Left colon (tissue), 2 donors: ENCODE measurements at regions not wholly inside any gene's neighbourhood (a gene's known extent, or its start where the extent isn't known, plus 50 kb on each side); places are given as distances from the start of the nearest gene placed in this dataset.

ENCODE experiments used
- ATAC-seq: fragments of 200-7000 bp; cut with Tn5 transposase; one replicate; pipeline ENCODE4 v1.9.1; 2020; ENCODE audit warnings: mild to moderate bottlenecking, moderate library complexity
- DNase-seq, 2 donors: peaks; one replicate each; pipeline ENCODE4 v3.0.0-alpha.2; 2020
- intact Hi-C, 2 donors: fragments of 100-400 bp; cut with DNase I in 1 of 2; cut with micrococcal nuclease in 1 of 2; formaldehyde crosslinking; loops; one replicate each; pipeline versions ENCODE4 v1.11.2 to v1.14.0; 2022; cut with DNase I, micrococcal nuclease
- donor health status: DM: no; HTN: no; CAD: no.
- donor health status: DM: yes; HTN: yes; CAD: no.

DNA sequence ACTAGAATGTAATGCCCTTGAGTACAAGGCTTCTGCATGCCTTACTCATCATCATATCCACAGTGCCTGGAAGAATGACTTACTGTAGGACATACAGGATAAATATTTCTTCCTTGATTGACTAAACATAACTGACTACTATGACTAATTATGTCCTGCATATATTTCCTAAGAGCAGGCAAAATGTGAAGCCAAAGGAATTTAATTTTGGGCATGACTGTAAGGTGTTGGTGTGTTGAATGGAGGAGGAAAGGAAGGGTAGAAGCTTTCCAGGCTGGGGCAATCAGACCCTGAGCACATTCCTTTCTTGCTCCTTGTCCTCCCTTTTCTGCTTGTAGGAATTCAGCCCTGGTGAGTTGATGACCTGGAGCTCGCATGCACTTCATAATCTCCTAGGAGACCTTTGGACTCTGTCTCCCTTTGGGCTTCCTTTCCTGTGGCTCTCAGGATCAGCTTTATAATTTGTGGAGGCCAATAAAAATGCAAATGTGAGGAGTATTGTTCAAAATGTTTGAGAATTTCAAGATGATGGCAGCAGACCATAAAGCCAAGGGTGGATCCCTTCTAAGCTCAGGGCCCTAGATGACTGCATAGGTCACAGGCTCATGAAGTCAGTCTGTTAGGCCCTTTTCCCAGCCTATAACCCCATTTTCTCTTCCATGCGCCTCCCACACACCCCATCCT is 174.0 kb downstream of the HMHB1 start:
- ATAC-seq (peak; percentile 96), DNase-seq (peak in 1 of 2 donors; percentile 4)
- intact Hi-C loops: no loop called here

DNA sequence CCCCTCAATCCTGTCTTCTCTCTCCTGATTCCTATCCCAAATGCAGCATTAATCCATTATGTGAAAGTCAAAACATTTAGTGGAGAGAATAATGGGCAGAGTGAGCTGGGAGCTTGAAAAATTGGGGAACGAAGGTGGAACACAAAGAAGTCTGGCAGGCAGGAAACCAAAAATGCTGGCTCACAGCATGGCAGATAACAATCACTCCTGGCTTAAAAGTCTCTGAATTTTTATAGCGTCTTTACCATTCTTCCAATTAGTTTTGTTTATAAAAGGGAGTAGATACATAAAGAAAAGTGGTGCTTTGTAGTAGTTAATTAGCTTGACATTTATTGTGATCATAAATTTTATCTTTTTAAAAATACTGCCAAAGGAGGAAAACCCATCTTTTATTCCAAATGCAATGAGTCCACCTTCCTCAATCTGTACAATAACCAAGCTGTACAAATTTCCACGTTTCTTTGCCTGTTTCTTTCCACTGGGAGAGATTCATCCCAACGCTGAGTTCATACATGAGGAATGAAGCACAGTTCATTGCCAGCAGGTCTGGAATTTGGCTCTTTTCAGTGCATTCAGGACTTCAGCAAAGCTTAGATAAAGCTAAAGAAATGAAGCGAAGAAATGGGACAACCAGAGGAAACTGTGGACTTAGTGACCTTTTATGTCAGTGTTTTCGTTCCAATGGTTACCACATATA is 174.7 kb downstream of the HMHB1 start:
- ATAC-seq (no peak), DNase-seq (no peak)
- intact Hi-C loops: no loop called here

DNA sequence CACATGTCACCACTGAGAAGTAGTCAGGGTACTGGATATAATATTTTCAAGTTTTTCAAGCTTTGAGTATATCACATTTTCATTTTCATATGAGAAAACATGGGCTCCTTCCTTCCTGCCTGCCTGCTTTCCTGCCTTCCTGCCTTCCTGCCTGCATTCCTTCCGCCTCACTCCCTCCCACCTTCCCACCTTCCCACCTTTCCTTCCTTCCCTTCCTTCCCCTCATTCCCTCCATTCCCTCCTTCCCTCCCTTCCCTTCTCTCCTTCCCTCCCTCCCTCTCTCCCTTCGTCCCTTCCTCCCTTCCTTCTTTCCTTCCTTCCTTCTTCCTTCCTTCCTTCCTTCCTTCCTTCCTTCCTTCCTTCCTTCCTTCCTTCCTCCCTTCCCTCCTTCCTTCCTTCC is 175.3 kb downstream of the HMHB1 start:
- no peak for ATAC-seq
- intact Hi-C loops: no loop called here
- no peak for DNase-seq

DNA sequence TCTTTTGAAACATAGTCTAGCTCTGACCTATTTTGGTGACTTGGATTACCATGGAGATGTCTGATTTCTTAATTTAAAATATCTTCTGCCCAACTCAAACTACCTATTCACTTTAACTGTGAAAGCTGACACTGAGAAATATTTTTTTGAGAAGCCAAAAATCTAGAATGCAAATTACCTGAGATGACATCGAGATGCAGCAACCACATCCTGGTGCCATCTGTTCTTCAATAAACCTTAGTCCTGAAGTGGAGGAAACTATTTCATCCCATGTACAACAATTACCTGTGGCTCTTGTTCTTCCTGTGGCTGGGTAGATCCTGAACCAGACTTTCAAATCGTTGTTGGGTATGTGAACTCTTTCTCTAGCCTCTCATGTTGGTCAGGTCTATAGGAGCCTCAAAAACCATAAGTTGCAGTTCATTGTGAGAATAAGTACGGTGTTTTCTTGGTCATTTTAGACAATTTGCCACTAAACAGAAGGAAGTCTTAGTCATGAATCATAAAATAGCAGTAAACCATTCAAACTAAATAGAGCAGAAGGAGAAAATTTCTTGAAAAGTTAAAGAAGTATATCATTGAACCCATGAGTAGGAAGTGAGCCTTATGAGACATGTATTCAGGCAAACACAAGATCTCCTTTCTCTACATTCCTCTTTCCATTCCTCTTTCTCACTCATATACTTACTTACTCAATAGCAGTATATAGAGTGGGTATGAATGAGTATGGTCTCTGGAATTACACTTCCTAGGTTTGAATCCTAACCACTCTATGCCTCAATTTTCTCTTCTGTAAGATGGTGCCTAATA is 176.0 kb downstream of the HMHB1 start:
- ATAC-seq (no peak), DNase-seq (no peak)
- intact Hi-C loops: no loop called here

DNA sequence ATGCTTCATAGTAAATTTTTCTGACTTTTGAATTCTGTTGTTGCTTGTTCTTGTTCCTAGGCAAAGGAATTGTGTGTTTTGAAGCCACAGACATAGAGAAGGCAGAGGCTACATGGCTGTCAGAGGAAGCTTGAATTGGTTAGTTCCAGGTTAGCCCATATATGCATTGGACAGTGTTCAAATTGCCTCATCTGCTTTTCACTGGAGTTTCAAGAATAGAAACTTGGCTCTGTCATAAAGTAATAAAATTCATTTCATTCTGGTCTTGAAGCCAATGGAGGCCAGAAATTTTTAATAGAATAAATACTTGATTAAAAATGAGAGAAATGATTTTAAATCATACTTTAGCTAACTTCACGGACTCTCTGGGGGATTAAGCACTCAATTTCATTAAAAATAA is 178.0 kb downstream of the YIPF5 start:
- ATAC-seq (no peak), DNase-seq (no peak)
- intact Hi-C loops: no loop called here

DNA sequence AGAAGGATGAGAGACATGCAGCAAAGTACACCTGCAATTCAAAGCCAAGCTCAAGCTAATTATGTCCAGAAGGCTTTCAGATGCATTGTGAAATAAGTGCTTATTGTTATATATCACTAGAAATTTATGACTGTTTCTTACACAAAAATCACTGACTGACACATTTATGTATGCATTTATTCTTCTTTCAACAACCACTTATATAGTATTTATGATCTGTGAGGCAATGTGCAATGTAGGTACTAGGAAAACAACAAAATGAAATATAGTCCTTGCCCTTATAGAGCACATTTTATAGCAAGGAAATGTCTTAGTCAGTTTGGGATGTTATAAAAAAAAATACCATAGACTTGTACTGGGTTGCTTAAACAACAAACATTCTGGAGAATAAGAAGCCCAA is 167.6 kb downstream of the YIPF5 start:
- no peak for DNase-seq
- intact Hi-C loops: no loop called here
- no peak for ATAC-seq

DNA sequence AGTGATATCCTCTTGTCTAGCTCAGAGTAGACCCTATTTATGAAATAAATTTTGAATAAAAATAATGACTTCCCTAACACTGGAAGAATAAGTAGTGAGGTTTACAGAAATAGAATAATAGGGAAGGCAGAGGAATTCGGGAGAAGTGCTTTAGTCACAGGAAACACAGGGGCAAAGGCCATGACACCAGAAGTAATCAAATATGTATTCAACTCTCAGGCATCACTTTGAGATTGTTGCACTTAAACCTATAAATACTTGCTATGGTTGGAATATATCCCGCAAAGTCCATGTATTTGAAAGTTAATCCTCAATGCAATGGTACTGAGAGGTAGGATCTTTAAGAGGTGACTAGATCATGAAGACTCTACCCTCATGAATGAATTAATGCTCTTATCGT is 166.8 kb downstream of the YIPF5 start:
- ATAC-seq: no peak
- DNase-seq: no peak
- intact Hi-C loops: no loop called here

DNA sequence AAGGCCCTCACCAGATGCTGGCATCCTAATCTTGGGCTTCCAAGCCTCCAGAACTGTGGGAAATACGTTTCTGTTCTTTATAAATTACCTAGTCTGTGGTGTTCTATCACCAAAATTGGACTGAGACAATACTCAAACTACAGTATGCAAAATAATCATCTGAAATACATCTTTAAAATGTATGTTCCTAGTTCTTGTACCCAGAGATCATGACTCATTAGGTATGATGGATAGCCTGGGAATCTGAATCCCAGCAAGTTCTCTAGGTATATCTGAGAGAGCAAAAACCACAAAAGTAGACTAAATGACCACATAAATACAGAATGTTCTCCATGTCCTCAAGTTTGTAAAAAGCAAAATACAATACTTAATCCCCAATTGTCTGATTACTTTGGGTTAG is 166.3 kb downstream of the YIPF5 start:
- DNase-seq (no peak), ATAC-seq (no peak)
- intact Hi-C loops: no loop called here

DNA sequence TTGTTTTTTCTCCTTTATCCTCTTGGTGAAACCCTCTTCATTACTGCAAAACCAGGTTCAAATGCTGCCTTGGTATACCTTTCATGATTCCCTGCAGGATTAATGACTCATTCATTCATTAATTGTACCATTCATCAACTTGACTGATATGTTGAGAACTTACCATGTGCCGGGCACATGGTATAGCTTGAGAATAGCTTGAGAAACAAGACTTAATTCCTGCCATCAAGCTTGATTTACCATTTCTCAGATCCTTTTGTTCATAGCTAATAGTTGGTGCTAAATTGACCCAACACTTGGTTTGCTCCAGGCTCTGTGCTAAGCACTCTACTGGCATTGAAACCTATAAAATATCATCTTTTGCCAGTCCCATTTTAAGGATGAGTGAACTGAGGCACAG is 165.7 kb downstream of the YIPF5 start:
- no peak for ATAC-seq
- intact Hi-C loops: no loop called here
- DNase-seq: no peak

DNA sequence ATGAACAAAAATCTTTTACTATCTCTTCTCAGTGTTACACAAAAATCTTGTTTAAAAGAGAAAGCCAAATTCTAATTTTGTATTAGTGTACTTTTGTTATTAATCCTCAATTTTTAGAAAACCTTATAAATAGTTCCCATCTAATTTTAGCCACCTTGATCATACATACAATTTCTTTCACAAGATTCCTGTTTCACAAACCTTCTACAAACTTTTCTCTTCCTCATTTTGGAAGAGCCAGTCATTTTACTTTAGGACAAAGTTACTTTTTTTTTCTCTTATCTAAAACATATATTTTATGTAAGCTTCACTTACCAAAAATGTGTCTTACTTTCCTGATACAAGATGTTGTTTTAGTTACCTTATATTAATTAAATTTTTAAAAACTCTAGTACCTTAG is 161.3 kb downstream of the YIPF5 start:
- ATAC-seq: no peak
- intact Hi-C loops: no loop called here

DNA sequence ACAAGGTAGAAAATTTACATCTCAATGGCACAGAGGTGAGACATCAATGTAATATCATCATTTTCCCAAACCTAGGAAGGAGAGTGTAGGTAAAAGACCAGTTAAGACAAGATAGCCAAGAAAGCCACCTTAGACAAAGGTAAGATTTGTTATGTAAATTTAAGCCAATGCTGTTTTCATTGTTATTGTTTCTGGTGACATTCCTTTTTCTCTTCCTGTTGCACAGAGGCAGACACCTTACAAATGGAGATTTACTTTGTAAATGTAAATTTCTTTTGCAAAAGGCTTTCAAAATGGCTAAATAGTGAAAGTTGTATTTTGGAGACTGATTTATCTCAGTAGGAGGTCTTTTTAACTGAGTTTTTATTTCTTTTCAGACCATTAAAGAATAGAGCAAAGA is 159.1 kb downstream of the YIPF5 start:
- ATAC-seq: no peak
- intact Hi-C loops: no loop called here
- no peak for DNase-seq

More for the DNA sequence above, 161.3 kb downstream of the YIPF5 start:
- DNase-seq: no peak

DNA sequence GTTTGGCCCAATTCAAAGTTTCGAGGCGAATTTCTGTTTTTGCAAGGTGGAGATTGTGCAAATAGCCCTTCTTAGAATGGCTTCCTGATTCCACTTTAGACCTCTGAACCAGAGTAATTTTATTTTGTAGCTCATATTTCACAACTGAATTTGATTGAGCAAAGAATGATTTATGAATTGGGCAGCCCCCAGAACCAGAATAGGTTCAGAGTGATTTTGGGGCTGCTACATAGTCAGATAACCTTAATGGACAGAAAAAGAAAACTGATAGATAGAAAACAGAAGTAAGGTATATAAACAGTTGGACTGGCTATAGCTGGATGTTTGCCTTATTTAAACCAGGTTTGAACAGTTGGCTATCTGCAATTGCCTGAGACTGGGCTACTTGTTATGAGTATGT is 156.6 kb downstream of the YIPF5 start:
- intact Hi-C loops: no loop called here
- ATAC-seq (no peak), DNase-seq (no peak)

DNA sequence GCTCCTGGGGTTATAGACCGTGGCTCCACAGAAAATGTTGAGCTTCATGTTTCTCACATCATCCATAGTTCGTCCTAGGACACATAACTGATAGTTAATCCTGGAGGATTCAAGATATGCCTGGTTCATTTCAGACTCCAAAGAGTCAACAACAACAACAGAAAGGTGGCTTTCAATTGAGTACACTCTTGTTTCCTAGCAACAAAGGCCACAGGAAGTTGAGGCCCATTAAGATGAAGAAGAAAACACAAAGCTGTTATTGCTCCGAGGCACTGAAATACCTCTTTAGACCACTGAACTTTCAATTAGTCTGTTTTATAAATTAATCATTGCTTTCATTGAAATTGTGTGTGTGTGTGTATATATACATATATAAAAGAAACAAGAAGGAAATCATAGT is 154.5 kb downstream of the YIPF5 start:
- intact Hi-C loops: no loop called here
- DNase-seq (no peak), ATAC-seq (no peak)

DNA sequence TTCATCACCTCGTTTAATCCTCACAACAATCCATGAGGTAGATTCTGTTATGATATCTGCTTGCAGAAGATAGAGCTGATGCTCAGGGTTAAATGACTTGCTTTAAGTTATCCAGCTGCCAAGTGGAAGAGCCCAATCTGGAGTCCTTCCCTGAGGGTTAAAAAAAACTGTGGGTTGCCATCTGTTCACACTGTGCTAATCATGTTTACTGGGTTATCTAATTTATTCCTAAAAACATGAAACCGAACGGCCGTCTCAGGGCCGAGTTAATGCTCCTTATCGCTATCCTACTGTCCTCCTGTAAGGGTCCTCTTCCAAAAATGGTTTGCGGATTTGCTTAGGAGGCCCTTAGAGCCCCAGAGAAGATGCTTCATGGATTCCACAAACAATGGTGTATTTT is 153.3 kb downstream of the YIPF5 start:
- intact Hi-C loops: no loop called here
- ATAC-seq (no peak), DNase-seq (no peak)

DNA sequence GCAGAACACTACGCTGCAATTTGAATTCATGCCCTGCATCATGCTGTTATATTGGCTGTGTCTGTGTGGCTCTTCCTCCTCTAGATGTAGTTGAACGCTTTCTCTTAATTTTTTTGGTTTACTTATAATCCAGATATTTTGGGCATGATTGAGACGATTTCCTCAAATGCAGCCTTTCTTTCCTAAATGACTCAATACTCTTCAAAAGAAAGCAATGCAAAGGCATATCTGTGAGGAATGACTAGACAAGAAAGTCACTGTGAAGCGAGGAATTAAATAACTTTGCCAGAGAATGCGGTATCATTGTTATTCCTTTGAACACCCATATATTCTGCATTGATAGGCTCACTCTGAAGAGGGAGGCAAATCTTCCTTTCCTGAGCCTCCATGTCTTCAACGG is 152.8 kb downstream of the YIPF5 start:
- no peak for ATAC-seq
- intact Hi-C loops: no loop called here
- no peak for DNase-seq

DNA sequence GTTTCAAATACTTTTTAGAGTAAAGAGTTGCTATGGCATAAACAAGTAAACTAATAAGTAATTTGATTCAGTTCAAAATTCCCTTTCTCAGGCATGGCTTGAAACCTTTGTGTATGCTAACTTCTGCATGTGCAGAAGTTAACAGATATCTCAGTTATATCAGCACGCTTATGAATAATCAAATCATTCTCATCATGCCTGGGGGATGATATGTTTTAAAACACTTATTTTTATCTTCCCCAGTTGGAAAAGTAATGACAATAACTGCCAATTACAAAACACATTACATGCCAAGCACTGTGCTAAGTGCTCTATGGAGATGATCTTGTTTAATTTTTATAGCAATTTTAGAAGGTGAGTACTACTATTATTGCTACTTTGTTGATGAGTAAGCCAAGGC is 146.4 kb downstream of the YIPF5 start:
- no peak for ATAC-seq
- intact Hi-C loops: no loop called here
- no peak for DNase-seq

DNA sequence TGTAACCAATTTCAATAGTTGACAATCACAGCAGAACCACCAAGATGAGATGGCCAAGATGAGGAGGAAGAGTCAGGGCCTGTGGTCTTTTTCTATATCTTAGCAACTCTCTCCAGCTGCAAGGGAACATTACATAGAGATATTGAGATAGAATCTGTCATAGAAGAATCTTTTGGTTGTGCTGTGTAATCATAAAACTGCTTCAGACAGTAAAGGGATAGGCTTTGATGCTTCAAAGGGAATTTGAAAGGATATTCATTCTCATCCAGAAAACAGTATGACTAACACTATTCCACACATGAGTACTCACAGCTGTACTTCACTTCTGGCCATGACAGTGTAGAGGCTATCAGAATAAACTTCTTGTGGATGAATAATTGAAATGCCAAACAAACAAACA is 145.9 kb downstream of the YIPF5 start:
- ATAC-seq (no peak), DNase-seq (no peak)
- intact Hi-C loops: no loop called here

DNA sequence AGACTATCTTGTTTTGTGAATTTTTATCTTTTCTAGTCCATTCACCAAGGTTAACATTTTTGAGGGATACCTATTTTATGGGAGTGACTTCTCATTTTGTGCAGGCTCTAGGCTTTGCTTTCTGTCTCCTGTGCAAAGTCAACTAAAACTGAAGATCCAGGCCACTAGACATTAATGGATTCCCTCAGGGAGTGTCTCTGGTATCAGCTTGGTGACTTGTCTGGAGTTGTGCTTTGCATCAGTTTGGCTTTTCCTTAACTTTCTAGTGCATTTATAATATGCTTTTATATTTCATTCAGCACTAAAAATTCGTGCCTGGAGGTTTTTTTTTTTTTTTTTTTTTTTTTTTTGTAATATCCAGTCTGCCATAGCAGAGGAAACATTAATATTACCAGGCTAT is 144.2 kb downstream of the YIPF5 start:
- intact Hi-C loops: no loop called here
- DNase-seq (no peak), ATAC-seq (no peak)

DNA sequence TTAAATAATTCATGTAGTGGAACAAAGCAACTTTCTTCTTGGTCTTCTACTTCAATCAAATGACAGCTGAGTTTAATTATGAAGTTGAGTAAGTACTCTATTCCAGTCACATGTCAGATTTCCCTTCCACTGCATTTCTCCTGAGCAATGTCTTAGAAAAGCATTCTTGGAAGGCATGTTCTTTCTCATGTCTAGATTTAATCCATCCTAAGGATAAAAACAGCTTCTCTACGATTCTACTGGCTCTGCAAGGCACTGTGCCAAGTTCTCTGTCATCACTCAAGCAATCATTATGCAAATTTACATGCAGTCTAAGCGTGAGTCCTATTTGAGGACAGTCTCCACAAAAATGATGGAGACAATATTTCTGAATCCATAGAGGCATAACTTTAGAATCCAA is 142.4 kb downstream of the YIPF5 start:
- ATAC-seq (no peak), DNase-seq (no peak)
- intact Hi-C loops: no loop called here

DNA sequence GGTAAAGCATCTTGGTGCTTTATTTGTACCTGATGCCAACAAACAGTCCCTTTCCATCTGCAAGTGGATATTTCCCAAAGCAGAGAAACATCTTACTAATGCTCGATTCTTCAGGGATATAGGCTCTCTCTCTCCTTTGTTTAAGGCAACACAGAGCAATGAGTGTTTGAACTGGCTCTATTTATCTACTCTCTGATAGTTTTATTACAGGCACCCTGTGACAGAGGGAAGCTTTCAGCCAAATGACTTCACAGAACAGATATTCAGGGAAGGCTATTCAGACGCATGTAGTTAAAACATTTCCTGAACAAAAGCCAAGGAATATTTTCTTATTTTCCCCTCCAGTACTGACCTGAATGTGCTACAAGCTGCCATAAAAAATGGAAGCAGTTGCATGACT is 141.8 kb downstream of the YIPF5 start:
- peak; percentile 83 for ATAC-seq
- no peak for DNase-seq
- intact Hi-C loops: no loop called here
